Liver (tissue), 3 donors: ENCODE measurements at regions not wholly inside any gene's neighbourhood (a gene's known extent, or its start where the extent isn't known, plus 50 kb on each side); places are given as distances from the start of the nearest gene placed in this dataset.

Source experiments
- FOXA2 ChIP-seq: IDR thresholded peaks from 2 replicates; pipeline ENCODE4 v1.6.1; 2016; ENCODE audit warnings: antibody characterized with exemption
- GABPA ChIP-seq, 2 donors: IDR thresholded peaks in 1 of 2; conservative IDR thresholded peaks in 1 of 2; 2 replicates each; pipeline ENCODE4 v1.6.1; 2016; ENCODE audit warnings: antibody characterized with exemption in 2 of 2, mild to moderate bottlenecking in 1 of 2, moderate library complexity in 1 of 2
- HNF4A ChIP-seq, 2 donors: conservative IDR thresholded peaks; 2 replicates each; pipeline ENCODE4 v1.6.1; 2016; ENCODE audit warnings: antibody characterized with exemption in 2 of 2, mild to moderate bottlenecking in 2 of 2
- JUND ChIP-seq, 2 donors: IDR thresholded peaks; 2 replicates each; pipeline ENCODE4 v1.6.1; 2016; ENCODE audit warnings: antibody characterized with exemption in 2 of 2
- NR2F2 ChIP-seq: IDR thresholded peaks from 2 replicates; pipeline ENCODE4 v1.6.1; 2016; ENCODE audit warnings: antibody characterized with exemption
- RAD21 ChIP-seq, 2 donors: IDR thresholded peaks; 2 replicates each; pipeline ENCODE4 v1.6.1; 2016; ENCODE audit warnings: antibody characterized with exemption in 2 of 2, mild to moderate bottlenecking in 2 of 2
- RXRA ChIP-seq, 2 donors: IDR thresholded peaks; 2 replicates each; pipeline ENCODE4 v1.6.1; 2017 to 2018; ENCODE audit warnings: antibody characterized with exemption in 2 of 2, mild to moderate bottlenecking in 1 of 2
- SP1 ChIP-seq: IDR thresholded peaks from 2 replicates; pipeline ENCODE4 v1.6.1; 2018; ENCODE audit warnings: antibody characterized with exemption, mild to moderate bottlenecking
- TAF1 ChIP-seq: conservative IDR thresholded peaks from 2 replicates; pipeline ENCODE4 v1.6.1; 2016; ENCODE audit warnings: antibody characterized with exemption, mild to moderate bottlenecking
- YY1 ChIP-seq: IDR thresholded peaks from 2 replicates; pipeline ENCODE4 v1.6.1; 2016; ENCODE audit warnings: antibody characterized with exemption, mild to moderate bottlenecking
- TF ChIP-seq, protein P1 (sequence below): fragments of 150-350 bp; IDR thresholded peaks from 2 replicates; pipeline ENCODE4 v1.5.1; 2017; ENCODE audit warnings: improper control_type of control experiment, low read depth, low read length; ENCODE audit not compliant: missing input control
- TF ChIP-seq, protein P2 (sequence below): IDR thresholded peaks from 2 replicates; pipeline ENCODE4 v1.6.1; 2016; ENCODE audit warnings: antibody characterized with exemption
- TF ChIP-seq, protein P3 (sequence below): IDR thresholded peaks from 2 replicates; pipeline ENCODE4 v1.6.1; 2016; ENCODE audit warnings: antibody characterized with exemption
- TF ChIP-seq, protein P4 (sequence below): IDR thresholded peaks from 2 replicates; pipeline ENCODE4 v1.6.1; 2016; ENCODE audit warnings: antibody characterized with exemption, mild to moderate bottlenecking
- donor health status: healthy.
- donor health status: healthy.

DNA sequence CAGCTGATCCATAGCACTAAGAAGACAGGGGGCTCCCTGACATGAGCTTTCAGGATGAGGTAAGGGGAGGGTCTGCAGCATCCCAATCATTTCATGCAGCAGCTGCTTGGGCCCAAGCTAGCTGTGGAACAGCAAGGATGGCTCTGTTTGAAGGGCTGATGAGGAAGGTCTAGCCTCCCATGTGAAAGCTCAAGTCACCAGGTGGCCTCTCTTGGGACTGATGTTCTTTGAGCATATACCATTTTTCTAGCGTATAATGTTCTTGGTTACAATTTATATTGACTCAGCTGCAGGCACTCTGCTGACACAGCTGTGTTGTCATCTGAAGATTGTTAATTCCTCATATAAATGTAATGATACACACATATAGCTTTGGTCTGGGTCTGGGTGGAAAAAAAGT is 87.0 kb downstream of the CD200R1L start:
- TF ChIP-seq RAD21 (IDR thresholded peaks at IDR 0.05) (no peak), TAF1 (no peak), RXRA (IDR thresholded peaks at IDR 0.05) (no peak), JUND (IDR thresholded peaks at IDR 0.05) (no peak), SP1 (no peak), NR2F2 (no peak), FOXA2 (no peak), YY1 (no peak), HNF4A (conservative IDR thresholded peaks at IDR 0.05) (no peak), GABPA (IDR thresholded peaks at IDR 0.05 in 1 of 2, conservative IDR thresholded peaks at IDR 0.05 in 1 of 2) (no peak)
- TF ChIP-seq, protein P1, sequence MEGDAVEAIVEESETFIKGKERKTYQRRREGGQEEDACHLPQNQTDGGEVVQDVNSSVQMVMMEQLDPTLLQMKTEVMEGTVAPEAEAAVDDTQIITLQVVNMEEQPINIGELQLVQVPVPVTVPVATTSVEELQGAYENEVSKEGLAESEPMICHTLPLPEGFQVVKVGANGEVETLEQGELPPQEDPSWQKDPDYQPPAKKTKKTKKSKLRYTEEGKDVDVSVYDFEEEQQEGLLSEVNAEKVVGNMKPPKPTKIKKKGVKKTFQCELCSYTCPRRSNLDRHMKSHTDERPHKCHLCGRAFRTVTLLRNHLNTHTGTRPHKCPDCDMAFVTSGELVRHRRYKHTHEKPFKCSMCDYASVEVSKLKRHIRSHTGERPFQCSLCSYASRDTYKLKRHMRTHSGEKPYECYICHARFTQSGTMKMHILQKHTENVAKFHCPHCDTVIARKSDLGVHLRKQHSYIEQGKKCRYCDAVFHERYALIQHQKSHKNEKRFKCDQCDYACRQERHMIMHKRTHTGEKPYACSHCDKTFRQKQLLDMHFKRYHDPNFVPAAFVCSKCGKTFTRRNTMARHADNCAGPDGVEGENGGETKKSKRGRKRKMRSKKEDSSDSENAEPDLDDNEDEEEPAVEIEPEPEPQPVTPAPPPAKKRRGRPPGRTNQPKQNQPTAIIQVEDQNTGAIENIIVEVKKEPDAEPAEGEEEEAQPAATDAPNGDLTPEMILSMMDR: no peak
- TF ChIP-seq, protein P2, sequence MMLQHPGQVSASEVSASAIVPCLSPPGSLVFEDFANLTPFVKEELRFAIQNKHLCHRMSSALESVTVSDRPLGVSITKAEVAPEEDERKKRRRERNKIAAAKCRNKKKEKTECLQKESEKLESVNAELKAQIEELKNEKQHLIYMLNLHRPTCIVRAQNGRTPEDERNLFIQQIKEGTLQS: no peak
- TF ChIP-seq, protein P3, sequence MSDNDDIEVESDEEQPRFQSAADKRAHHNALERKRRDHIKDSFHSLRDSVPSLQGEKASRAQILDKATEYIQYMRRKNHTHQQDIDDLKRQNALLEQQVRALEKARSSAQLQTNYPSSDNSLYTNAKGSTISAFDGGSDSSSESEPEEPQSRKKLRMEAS: no peak
- TF ChIP-seq, protein P4, sequence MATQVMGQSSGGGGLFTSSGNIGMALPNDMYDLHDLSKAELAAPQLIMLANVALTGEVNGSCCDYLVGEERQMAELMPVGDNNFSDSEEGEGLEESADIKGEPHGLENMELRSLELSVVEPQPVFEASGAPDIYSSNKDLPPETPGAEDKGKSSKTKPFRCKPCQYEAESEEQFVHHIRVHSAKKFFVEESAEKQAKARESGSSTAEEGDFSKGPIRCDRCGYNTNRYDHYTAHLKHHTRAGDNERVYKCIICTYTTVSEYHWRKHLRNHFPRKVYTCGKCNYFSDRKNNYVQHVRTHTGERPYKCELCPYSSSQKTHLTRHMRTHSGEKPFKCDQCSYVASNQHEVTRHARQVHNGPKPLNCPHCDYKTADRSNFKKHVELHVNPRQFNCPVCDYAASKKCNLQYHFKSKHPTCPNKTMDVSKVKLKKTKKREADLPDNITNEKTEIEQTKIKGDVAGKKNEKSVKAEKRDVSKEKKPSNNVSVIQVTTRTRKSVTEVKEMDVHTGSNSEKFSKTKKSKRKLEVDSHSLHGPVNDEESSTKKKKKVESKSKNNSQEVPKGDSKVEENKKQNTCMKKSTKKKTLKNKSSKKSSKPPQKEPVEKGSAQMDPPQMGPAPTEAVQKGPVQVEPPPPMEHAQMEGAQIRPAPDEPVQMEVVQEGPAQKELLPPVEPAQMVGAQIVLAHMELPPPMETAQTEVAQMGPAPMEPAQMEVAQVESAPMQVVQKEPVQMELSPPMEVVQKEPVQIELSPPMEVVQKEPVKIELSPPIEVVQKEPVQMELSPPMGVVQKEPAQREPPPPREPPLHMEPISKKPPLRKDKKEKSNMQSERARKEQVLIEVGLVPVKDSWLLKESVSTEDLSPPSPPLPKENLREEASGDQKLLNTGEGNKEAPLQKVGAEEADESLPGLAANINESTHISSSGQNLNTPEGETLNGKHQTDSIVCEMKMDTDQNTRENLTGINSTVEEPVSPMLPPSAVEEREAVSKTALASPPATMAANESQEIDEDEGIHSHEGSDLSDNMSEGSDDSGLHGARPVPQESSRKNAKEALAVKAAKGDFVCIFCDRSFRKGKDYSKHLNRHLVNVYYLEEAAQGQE: no peak
